ENCODE measurements at regions not wholly inside any gene's neighbourhood (a gene's known extent, or its start where the extent isn't known, plus 50 kb on each side); places are given as distances from the start of the nearest gene placed in this dataset.

DNA sequence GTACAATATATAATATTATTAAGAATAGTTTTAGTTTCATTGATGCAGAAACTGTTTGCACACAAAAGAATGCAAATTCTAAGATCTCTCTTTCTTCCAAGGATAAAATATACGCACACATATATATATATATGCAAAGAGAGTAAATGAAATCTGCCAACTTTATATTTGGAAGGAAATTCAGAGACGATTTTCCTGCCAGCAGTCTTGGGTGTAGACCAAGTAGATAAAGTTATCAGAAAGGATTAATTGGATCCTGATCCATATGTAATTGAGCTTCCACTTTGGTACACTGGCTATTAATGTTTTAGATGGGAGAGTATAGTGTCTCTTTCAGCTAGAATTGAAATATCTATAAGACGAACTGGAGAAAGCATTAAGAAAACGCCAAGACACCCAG, 295.4 kb upstream of the IL12A start:
- H3K9me3 ChIP-seq: no peaks in the 10 kb centered on the region
- no peak overlapping the region for H3K4me3 ChIP-seq (ENCODE audit: low read depth in 1 of 2, low read length in 1 of 2)
- H3K27ac ChIP-seq: no peak overlapping the region
- no peaks in the 10 kb centered on the region for H3K27me3 ChIP-seq
- H3K36me3 ChIP-seq: no peaks in the 10 kb centered on the region
- TF ChIP-seq, protein P1, sequence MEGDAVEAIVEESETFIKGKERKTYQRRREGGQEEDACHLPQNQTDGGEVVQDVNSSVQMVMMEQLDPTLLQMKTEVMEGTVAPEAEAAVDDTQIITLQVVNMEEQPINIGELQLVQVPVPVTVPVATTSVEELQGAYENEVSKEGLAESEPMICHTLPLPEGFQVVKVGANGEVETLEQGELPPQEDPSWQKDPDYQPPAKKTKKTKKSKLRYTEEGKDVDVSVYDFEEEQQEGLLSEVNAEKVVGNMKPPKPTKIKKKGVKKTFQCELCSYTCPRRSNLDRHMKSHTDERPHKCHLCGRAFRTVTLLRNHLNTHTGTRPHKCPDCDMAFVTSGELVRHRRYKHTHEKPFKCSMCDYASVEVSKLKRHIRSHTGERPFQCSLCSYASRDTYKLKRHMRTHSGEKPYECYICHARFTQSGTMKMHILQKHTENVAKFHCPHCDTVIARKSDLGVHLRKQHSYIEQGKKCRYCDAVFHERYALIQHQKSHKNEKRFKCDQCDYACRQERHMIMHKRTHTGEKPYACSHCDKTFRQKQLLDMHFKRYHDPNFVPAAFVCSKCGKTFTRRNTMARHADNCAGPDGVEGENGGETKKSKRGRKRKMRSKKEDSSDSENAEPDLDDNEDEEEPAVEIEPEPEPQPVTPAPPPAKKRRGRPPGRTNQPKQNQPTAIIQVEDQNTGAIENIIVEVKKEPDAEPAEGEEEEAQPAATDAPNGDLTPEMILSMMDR (IDR thresholded peaks at IDR 0.05): no peak
- H3K4me1 ChIP-seq (ENCODE audit: control insufficient read depth in 1 of 2, insufficient read depth in 1 of 2, low read depth in 1 of 2, low read length in 1 of 2): no peaks in the 10 kb centered on the region

DNA sequence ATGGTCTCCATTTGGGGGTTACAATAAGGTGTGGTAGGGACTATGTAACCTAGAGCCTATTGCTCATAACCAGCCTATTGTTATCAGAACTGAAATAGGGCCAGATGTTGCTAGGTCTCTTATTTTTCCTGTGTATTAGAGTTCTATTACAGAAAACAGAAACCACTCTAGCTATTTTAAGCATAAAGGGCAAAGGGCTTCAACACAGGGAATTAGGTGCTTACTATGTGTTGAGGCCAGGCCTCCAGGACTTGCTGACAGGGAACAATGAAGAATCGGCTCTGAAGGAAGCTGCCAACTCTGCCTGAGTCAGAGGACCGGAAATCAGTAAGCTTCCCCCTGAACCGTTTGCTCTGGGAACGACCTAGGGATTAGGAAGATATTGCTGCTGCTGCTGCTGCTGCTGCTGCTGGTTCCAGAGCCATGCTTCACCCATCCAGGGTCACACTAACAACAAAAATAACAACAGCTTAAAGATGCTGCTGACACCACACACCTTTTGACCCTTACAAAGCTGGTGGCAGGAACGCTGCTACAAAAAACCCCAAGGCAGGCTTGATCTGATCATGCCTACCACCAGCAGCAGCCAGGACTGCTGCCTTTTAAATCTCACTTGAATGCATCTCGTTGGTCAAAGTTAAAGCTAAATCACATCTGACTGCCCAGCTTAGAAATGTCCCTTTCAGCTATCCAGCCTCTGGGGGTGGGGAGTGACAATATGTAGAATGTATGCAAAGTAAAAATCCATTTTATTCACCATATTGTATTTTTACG, 276.9 kb upstream of the IL12A start:
- no peak overlapping the region for H3K4me3 ChIP-seq (ENCODE audit: low read depth in 1 of 2, low read length in 1 of 2)
- no peak overlapping the region for H3K27ac ChIP-seq
- no peaks in the 10 kb centered on the region for H3K36me3 ChIP-seq
- H3K4me1 ChIP-seq (ENCODE audit: control insufficient read depth in 1 of 2, insufficient read depth in 1 of 2, low read depth in 1 of 2, low read length in 1 of 2): no peaks in the 10 kb centered on the region
- TF ChIP-seq, protein P1 (IDR thresholded peaks at IDR 0.05): no peak
- H3K9me3 ChIP-seq: no peaks in the 10 kb centered on the region
- H3K27me3 ChIP-seq: no peaks in the 10 kb centered on the region

DNA sequence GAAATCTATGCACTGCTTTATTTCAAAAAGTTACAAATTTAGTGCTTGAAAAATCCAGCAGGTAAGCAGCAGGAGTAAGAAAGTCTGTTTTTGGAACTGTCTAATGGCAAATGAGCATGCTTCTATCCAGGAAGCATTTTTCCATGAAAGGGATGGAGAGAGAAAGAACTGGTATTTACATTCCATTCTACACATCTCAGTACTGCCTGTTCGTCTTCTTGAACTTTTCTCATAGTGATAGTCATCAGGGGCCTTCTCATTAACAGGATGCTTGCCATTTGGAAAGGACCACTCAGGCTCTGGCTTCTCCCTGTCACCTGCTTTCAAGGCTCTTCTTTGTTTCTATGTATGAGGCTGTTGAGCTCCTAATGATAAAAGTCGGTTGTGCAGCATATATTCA, 267.3 kb upstream of the IL12A start:
- TF ChIP-seq, protein P1 (IDR thresholded peaks at IDR 0.05): no peak
- H3K36me3 ChIP-seq: no peaks in the 10 kb centered on the region
- no peak overlapping the region for H3K4me3 ChIP-seq (ENCODE audit: low read depth in 1 of 2, low read length in 1 of 2)
- H3K9me3 ChIP-seq: no peaks in the 10 kb centered on the region
- H3K4me1 ChIP-seq (ENCODE audit: control insufficient read depth in 1 of 2, insufficient read depth in 1 of 2, low read depth in 1 of 2, low read length in 1 of 2): no peaks in the 10 kb centered on the region
- H3K27ac ChIP-seq: no peak overlapping the region
- H3K27me3 ChIP-seq: no peaks in the 10 kb centered on the region

DNA sequence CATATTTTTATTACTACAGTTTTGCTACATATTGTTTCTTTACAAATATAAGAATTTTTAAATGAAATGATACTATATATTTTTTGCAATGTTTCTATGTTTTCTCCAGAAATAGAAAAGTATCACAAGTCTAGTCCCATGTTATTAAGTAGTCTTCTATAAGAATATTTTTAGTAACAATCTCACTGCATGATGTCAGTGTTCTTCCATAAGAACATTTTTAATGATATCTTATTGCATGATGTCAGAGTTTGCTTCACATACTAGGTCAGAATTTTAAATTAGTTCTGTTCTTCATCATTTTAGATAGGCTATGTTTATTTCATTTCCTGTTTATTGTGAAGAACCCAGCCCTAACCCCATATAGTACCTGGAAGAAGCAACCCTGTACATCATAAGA, 265.3 kb upstream of the IL12A start:
- Histone ChIP-seq H3K4me3 (ENCODE audit: low read depth in 1 of 2, low read length in 1 of 2) (no peak overlapping the region), H3K4me1 (ENCODE audit: control insufficient read depth in 1 of 2, insufficient read depth in 1 of 2, low read depth in 1 of 2, low read length in 1 of 2) (no peaks in the 10 kb centered on the region), H3K36me3 (no peaks in the 10 kb centered on the region), H3K27ac (no peak overlapping the region), H3K9me3 (no peaks in the 10 kb centered on the region), H3K27me3 (no peaks in the 10 kb centered on the region)
- TF ChIP-seq, protein P1 (IDR thresholded peaks at IDR 0.05): no peak

DNA sequence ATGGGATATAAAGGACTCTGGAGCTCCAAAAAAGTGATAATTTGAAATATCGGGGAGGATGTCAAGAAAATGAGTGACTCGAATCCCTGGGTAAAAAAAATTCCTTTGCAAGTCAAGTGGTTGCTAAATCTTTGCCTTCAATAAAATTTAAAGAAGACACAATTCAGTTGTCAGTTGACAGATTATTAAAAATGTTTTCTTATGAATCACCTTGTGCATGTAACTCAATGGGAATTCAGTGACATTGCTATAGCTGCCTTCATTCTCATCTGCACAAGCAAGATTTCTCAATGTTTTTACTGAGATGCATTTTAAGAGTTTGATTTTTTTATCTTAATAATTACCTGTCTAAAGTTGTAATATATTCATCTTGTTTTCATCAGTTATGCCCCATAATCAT, 264.0 kb upstream of the IL12A start:
- Histone ChIP-seq H3K27ac (no peak overlapping the region), H3K9me3 (no peaks in the 10 kb centered on the region), H3K4me1 (ENCODE audit: control insufficient read depth in 1 of 2, insufficient read depth in 1 of 2, low read depth in 1 of 2, low read length in 1 of 2) (no peaks in the 10 kb centered on the region), H3K36me3 (no peaks in the 10 kb centered on the region), H3K4me3 (ENCODE audit: low read depth in 1 of 2, low read length in 1 of 2) (no peak overlapping the region), H3K27me3 (no peaks in the 10 kb centered on the region)
- TF ChIP-seq, protein P1 (IDR thresholded peaks at IDR 0.05): no peak

Data from neutrophil (primary cell).